ENCODE measurements at regions not wholly inside any gene's neighbourhood (a gene's known extent, or its start where the extent isn't known, plus 50 kb on each side); places are given as distances from the start of the nearest gene placed in this dataset.

- no peak overlapping the region for H3K4me3 ChIP-seq (ENCODE audit: low read length)
- TF ChIP-seq CTCF (IDR thresholded peaks at IDR 0.05; ENCODE audit: insufficient read depth, low read depth, low read length, missing control alignments): no peak
- DNase-seq (ENCODE audit: low read depth): no peak
These were observed 1132.9 kb downstream of the RAPGEF2 start for GRCh38 chr4:160235771-160236170.

GRCh38 chr4:160238790-160239189 is 1135.9 kb downstream of the RAPGEF2 start:
- TF ChIP-seq CTCF (IDR thresholded peaks at IDR 0.05; ENCODE audit: insufficient read depth, low read depth, low read length, missing control alignments): no peak
- DNase-seq (ENCODE audit: low read depth): no peak
- H3K4me3 ChIP-seq (ENCODE audit: low read length): no peak overlapping the region

GRCh38 chr4:160247091-160247656 is 1144.3 kb downstream of the RAPGEF2 start:
- TF ChIP-seq CTCF (IDR thresholded peaks at IDR 0.05; ENCODE audit: insufficient read depth, low read depth, low read length, missing control alignments): no peak
- H3K4me3 ChIP-seq (ENCODE audit: low read length): no peak overlapping the region

GRCh38 chr4:160251522-160252170 is 1148.8 kb downstream of the RAPGEF2 start:
- no peak for TF ChIP-seq CTCF (IDR thresholded peaks at IDR 0.05; ENCODE audit: insufficient read depth, low read depth, low read length, missing control alignments)
- no peak for DNase-seq (ENCODE audit: low read depth)
- no peak overlapping the region for H3K4me3 ChIP-seq (ENCODE audit: low read length)

More at GRCh38 chr4:160247091-160247656, 1144.3 kb downstream of the RAPGEF2 start:
- no peak for DNase-seq (ENCODE audit: low read depth)

GRCh38 chr4:160257318-160257717 is 1154.4 kb downstream of the RAPGEF2 start:
- no peak for TF ChIP-seq CTCF (IDR thresholded peaks at IDR 0.05; ENCODE audit: insufficient read depth, low read depth, low read length, missing control alignments)
- no peak overlapping the region for H3K4me3 ChIP-seq (ENCODE audit: low read length)
- peak; percentile 5 for DNase-seq (ENCODE audit: low read depth)

- TF ChIP-seq CTCF (IDR thresholded peaks at IDR 0.05; ENCODE audit: insufficient read depth, low read depth, low read length, missing control alignments): no peak
- DNase-seq (ENCODE audit: low read depth): no peak
- no peak overlapping the region for H3K4me3 ChIP-seq (ENCODE audit: low read length)
These were observed 1162.1 kb downstream of the RAPGEF2 start for GRCh38 chr4:160265014-160265413.

GRCh38 chr4:160265836-160266235 is 1163.0 kb downstream of the RAPGEF2 start:
- no peak for TF ChIP-seq CTCF (IDR thresholded peaks at IDR 0.05; ENCODE audit: insufficient read depth, low read depth, low read length, missing control alignments)
- no peak for DNase-seq (ENCODE audit: low read depth)

More at GRCh38 chr4:160265836-160266235, 1163.0 kb downstream of the RAPGEF2 start:
- no peak overlapping the region for H3K4me3 ChIP-seq (ENCODE audit: low read length)
